ENCODE measurements at regions not wholly inside any gene's neighbourhood (a gene's known extent, or its start where the extent isn't known, plus 50 kb on each side); places are given as distances from the start of the nearest gene placed in this dataset.
"Not testable (repeated sequence)": the region's sequence is repeated elsewhere in the genome, so short reads cannot be mapped to it uniquely, and the experiment has no call there.

DNA sequence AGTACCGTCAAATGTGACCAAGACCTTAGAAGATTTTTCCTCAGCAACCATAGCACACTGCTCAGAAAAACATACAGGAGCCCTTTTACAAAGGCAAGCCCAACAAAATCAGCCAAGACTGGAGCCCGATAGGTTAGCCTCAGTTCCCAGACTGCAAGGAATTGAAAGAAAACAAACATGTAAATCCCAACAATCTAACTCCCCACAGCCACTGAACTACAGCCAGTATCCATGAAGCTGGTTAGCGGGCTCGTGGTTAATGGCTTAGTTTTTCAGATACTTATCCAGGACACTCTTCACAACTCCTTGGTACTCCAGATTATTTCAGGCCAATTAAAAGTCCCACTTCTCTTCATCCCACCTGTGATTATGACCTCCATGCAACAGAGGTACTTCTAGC lies 201.6 kb downstream of the IPMK start:
- no peak for DNase-seq

DNA sequence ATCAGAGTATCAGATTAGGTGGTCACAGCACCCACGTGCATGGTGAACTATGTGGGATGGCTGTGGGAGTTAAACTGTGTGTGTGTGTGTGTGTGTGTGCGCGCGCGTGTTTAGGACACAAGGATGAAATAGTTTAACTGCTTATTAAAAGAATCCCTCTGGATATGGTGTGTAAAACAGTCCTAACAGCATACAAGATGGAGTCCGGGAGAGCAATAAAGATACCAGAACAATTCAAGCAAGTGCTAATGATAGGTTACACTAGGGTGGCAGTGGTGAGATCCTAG lies 202.2 kb downstream of the IPMK start:
- no peak for DNase-seq

DNA sequence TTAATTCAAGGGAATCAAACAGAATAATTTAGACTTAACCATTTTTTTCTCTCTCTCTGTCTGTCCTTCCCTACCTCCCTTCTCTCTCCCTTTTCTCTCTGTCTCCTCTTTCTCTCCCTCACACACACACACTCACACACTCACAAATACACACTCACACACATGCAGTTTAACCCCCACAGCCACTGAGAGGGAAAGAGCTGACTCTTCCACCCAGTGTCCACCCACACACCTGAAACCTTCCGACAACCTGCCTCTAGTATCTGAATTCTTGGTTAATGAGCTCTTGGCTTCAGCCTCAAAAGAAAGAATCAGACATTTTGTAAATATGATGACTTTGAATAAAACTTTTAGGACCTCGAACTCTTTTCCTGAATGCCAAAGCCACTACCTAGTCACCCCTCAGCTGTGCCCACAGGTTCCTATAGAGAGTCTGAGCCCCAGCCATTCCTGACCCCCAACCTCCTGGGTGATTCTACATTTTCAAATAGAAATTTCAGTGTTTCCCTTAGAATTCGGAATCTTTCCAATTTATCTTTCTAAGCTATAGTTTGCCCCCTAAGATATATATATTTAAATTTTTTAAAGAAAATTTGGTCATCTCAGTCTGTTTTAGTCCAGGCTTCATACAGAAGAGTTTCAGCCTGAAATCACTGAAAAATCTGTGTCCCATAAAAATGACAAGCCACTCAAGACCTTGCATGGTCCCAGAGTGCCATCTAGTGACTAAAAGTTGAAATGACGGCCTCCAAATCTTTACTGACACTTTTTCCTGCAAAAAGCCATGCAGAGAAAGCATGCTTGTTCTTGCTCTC lies 202.8 kb downstream of the IPMK start:
- no peak for DNase-seq

DNA sequence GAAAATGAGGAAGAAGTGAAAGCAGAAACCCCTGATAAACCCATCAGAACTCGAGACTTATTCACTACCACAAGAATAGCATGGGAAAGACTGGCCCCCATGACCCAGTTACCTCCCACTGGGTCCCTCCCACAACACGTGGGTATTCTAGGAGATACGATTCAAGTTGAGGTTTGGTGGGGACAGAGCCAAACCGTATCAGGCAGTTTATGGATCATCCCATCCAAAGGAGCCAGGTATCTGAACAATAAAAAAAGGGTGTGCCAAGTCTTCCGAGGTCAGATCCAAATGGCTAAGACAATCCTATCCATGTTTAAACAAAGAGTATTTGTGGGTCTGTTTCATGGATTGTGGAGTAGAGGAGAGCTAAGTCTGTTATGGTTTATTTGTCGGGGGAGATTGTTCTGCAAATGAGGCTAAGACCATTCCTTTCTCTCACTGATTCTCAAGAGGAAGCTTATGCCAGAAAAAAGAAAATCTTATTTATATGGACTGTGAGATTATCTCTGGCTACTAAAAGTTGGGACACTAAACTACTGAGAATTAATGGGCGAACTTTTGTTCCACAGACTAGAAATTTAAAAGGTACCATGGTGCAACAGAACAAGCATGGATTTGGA lies 203.7 kb downstream of the IPMK start:
- DNase-seq = no peak

DNA sequence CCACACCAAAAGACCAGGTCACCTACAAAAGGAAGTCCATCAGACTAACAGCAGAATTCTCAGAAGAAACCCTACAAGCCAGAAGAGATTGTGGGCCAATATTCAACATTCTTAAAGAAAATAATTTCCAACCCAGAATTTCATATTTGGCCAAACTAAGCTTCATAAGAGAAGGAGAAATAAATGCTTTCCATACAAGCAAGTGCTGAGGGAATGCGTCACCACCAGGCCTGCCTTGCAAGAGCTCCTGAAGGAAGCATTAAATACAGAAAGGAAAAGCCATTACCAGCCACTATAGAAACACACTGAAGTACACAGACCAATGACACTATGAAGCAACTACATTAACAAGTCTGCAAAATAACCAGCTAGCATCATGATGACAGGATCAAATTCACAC lies 209.0 kb downstream of the IPMK start:
- DNase-seq = not testable (repeated sequence)

DNA sequence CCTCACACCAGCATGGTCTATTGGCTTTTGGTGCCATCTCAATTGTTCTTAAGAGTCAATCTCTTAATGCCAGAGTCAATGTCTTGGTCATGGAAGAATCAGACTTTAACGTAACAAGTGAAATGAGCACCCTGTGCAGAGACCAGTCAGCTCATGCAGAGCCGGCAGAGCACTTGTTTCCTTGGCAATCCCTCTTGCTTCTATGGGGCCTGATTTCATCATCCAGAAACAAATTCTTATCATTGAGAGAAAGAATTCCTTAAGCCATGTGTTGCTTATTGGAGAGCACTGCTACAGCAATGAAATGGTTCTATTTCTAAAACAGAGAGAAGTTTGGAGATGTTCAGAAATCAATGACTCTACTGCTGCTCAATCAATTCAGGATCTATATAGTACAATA lies 212.8 kb downstream of the IPMK start:
- no peak for DNase-seq

DNA sequence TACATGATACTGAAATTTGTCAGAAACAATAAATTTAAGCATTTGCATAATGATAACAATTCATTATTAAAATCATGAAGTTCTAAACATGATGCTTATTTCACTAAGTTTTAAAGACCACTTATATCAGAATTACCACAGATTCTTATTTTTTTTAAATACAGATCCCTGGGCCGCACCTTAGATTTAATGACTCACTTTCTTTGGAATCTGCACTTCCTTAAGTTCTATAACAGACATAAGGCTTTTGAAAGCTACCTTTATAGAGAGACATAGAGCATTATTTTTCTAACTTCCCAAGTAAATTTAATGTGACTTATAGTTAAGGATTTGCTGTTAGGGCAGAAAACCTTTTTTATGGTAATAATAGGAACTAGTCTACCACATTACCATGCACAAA lies 214.9 kb downstream of the IPMK start:
- DNase-seq = no peak

DNA sequence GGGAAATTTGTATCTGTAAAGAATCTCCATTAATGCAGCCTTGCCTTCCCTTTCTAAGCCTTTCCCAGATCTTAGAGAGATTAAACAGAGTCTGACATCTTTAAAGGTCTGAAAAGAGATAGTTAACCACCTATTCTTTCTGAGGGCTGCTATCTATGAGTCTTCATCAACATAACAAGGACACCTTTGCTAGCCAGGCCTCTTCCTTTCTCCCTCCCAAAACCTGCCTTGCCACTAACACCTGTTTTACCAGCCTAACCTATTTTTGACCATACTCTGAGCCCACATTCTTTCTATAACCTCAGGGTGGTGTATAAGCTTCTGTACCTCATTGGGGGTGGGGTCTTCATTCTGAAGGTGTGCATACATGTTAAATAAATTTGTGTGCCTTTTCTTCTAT lies 217.1 kb downstream of the IPMK start:
- no peak for DNase-seq

DNA sequence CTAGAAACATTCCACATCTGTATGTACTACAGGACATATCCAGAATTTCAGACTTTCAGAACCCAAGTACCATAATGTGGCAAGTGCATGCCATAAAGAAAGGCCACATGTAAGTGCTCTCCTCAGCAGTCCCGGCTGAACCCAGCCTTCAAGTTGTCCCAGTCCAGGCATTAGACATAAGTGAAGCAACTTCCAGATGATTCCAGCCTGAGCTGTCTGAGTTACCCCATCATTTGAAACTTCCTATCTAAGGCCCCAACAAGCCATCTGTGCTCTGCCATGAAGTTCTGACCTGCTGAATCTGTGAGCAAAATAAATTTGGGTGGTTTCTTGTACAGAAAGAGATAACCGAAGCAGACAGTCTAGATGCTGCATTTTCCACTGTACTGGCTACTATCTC lies 218.8 kb downstream of the IPMK start:
- no peak for DNase-seq

DNA sequence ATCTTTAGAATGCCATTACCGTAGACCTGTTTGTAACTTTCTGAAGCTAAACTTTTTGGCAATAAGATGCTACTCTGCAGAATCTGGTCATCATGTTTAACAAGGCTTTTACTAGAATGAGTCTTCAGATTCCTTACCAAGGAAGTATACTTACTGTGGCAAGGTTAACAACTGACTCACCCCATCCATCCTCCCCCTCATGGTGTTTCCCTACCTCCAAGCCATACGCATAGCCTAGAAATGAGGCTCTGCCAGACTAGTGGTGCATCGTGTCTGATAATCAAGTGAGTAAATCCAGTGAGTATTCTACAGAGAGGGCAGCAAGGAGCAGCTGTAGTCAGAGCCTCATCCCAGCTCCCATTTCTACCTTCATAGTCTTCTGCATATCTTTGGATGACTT lies 223.6 kb downstream of the IPMK start:
- no peak for DNase-seq

DNA sequence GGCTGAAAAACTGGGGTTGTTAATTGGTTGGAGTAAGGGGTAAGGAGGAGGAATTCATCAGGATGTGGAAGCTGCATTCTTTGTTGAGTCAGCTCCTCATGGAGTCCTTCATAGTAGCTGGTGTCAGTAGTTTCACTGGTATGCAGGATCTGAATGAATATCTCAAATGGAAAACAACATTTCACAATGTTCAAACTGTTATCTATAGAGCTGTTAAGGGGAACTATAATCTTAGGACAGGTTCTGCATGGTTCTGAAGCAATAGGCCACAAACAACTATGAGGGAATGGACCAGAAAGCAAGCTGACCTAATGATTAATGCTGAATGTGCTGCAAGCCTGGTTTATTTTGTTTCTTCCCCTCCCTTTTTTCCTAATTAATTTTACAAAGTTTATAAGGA lies 225.8 kb downstream of the IPMK start:
- no peak for DNase-seq

DNA sequence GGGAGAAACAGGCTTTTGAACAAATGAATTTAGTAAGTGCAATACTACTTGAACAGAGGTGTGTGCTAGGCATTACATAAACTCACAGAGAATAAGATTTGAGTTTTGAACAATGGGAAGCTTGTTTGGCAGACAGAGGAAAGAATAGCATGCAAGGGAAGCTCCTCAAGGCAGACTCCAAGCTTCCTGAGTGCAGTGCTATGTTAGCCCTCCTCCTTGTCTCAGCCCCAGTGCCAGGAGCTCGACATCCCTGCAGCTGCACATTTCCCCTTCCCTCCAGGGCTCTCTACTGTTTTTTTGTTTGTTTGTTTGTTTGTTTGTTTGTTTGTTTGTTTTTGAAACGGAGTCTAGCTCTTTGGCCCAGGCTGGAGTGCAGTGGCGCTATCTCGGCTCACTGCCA lies 237.5 kb downstream of the IPMK start:
- DNase-seq = no peak

DNA sequence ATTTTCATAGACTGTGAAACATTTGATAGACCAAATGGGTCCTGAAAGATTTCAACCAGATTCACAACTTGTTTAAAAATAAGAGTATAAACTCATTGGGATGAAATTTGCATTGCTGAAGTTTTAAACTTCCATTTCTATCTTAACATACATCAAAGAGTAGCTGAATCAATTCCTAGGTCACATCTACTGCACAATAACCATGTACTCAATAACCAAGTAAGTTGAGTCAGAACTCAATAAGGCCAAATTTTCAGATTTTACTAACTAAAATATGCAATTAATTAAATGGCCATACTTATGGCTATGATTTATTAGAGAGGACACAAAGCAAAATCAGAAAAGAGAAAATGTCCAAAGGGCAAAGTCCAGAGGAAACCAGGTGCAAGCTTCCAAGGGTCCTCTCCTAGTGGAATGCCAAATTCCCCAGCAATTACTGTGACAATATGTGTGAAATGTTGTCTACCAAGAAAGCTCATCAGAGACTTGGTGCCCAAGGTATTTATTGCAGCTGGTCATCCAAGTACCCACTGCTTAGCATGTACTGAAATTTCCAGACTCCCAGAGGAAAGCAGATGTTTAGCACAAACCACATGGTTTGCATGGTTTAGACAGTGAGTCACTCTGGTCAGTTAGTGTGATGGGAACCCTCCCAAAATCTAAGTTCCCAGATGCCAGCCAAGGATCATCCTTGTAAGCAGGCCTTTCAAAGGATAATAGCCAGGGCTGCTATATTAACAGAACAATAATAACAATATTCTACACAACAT lies 238.9 kb downstream of the IPMK start:
- no peak for DNase-seq

DNA sequence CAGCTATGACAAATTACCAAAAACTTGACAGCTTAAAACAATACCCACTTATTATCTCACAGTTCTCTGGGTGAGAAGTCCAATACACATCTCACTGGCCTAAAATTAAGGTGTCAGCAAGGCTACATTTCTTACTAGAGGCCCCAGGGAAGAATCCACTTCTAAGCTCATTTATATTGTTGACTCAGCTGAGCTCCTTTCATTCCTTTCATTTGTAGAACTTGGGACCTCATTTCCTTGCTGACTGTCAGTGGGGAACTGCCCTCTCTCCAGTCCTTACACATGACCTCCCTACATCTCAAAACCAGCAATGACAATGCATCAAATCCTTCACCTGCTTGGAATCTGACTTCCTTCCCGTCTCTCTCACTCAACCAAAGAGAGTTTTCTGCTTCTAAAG lies 240.3 kb downstream of the IPMK start:
- no peak for DNase-seq

DNA sequence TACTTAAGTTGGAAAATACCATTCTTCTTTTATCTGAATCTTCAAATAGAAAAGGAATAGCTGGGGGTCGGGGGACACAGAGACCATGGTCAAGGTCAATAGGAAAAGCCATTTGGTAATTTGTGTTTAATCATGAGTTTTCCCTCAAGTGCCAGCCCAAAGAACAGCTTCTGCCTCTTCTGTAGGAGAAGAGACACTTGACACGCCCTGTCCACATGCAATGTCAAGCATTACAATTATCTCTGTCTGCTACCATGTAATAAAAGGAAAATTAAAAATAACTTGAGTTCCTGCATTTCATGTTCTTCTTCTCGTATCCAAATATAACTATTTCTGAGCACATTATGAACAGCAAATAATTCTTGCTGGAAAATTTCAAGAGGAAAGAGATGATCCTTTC lies 241.7 kb downstream of the IPMK start:
- no peak for DNase-seq

DNA sequence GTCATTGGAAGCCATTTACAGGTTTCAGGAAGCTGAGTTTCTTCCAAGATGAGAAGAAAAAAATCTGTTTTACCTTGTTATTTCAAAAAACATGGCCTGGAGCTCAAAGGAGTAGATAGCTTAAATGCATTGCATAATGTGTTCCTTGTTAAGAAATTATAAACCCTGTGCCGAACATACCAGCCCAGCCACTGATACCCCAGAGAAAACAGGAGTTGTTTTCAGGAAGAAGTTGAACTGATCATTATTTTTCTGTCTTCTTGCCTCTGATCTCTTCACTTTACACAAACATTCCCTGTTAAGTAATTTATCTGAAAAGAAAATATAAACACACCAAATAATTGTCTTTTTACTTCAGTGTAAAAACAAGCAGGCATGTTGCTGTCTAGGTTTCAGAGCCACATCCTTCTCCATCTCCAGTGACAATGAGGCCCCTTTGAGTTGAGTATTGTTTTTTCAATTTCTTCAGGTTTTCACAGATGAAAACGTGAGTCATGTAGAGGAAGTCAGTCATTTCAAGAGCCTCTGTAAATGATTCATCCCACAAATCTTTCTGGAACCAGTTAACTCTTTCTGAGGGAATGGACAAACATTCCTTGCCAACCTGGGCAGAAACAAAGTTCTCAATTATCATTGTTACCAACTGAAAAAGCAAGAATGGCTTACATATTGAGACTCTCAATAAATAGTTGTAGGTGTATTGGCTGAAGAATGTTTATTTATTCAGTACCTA lies 244.2 kb downstream of the IPMK start:
- DNase-seq = no peak

DNA sequence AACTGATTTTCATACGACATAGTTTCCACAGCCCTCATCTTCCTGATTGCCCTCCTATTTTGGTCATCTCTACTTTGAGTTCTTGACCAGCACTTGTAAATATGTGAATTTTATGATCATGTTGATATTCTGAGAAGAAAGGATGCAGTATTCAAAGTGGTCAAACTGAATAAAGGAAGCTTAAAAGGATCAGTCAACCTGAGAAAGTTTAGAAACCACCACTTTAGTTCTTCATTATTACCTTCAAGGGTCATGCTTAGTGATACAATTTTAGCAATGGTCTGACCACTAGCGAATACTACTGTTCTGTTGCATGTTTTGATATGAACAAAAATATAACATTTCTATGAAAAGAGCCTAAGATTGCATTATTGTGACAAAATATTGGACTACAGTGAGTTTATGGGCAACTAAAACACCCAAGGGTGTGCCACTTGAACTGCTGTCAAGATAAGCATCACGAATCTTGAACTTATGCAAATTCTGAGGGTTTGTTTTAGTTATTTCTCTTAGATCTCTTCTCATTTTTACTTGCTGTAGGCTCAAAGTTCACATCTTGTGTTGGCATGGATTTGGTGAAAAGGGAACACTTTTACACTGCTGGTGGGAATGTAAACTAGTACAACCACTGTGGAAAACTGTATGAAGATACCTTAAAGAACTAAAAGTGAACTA lies 247.7 kb downstream of the IPMK start:
- no peak for DNase-seq

DNA sequence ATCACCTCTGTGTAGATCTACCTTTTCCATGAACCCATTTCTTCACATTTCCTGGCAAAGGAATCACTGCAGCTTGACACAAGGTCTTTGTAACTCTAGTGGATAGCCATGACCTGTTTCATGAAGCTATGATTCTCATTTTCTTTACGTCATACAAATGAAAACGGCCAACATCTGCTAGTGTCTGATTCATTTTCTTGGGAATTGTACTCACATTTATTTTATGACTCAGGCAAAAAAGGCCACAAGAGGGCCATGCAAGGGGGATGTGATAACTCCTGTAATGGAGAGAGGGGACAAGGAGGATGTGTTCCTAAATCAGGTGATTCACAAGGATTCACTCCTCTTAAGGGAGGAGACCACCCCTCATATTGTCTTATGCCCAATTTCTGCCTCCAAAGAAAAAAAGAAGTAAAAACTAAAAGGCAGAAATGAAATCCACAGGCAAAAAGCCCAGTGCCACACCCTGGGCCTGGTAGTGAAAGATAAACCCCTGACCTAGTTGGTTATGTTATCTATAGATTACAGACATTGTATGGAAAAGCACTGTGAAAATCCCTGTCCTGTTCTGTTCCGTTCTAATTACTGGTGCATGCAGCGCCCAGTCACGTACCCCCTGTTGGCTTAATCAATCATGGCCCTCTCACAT lies 249.9 kb downstream of the IPMK start:
- no peak for DNase-seq

DNA sequence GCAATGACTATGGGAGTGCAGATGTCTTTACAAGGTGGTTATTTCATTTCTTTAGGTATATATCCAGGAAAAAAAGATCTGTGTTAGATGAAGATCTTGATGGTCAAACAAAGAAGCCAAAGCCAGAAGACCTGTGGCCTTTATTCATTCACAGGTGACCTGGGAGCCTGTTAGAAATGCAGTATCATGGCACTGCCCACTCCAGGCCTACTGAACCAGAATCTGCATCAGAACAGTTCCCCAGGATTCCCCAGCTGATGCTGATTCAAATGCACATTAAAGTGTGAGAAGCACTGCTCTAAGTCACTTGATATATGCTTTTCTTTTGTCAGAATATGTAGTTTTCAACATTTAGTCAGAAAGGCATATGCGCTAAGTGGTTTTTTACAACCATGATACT lies 251.1 kb downstream of the IPMK start:
- no peak for DNase-seq

DNA sequence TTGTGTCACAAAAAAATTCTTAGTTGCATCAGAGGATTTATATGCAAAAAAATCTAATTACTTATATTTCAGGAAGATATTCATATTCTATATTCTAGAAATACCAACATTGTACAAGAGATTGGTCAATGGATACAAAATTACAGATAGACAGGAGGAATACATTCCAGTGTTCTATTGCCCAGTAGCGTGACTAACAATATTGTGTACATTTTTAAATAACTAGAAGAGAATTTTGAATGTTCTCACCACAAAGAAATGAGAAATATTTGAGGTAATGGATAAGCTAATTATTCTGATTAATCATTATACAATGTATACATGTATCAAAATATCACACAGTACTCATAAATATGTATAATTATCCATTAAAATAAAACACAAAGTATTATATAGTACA lies 253.3 kb downstream of the IPMK start:
- no peak for DNase-seq

DNA sequence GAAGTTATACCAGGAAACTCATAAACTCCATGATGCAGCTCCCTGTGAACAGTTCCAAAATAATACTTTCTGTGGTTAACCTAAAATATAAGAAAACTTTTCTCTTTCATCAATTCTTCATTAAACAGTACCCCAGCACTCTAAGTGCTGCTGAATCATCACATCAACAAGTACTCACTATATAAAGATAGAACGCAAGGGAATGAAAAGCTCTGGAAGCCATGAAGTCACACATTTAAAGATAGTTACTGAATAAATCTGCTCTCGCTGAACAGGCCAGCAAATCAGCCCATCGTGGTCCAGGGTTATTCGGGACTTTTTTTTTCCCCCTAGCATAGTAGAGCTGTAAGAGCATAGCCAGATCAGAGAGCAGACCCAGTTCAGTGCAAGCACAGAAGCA lies 254.3 kb downstream of the IPMK start:
- DNase-seq = no peak

DNA sequence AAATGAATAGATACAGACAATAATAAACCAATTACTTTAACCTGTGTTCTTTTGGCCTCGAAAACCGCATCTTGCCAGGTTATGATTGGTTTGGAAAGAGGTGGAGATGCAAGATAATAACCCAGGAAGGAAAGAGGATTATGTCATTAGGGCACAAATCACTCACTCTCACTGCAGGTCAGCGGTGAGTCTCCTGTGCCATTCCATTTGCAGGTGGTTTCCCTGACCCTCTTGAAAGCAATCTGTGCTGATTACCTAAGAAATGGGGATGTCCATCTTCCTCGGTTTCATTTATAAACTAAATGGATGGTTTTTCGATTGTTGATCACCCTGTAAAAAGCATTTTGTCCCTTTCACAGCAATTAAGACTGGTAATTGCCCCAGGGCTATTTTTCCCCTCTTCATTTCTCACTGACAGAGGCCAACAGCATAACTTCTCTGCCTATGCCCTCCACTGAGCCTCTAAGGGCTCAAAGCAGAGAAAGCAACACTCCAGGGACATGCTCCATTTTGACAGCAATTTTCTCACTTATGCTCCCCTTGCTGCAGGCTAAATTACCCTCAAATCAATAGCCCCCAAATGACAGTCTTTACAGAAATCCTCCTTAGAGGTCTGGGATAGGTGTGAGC lies 257.5 kb downstream of the IPMK start:
- DNase-seq = peak; percentile 36
